Right renal cortex interstitium (tissue), 3 donors: ENCODE measurements at regions not wholly inside any gene's neighbourhood (a gene's known extent, or its start where the extent isn't known, plus 50 kb on each side); places are given as distances from the start of the nearest gene placed in this dataset.

Experiments used
- DNase-seq, 3 donors: peaks; one replicate each; pipeline ENCODE4 v3.0.0-alpha.2; 2013; ENCODE audit warnings: low read depth in 3 of 3, low spot score in 2 of 3

DNA sequence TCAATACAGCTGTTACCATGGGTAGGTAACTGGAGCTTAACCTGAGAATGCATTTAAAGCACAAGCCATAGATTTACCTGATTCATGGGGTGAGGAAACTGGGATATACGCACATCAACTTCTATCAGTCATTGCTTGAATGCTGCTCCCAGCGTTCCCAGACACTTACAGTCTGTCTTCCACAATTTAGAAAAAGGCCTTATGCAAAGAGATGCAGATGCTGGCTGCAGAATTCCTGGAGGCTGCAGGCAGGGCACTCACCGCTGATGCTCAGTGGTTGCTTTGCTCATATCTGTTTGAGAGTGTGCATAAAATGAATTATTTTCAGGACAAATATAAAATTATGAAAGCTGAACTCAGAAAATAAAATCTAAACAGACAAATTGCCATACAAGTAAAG lies 950.7 kb upstream of the PIK3C3 start:
- peak in 2 of 3 donors; percentile 2 to 6 for DNase-seq

DNA sequence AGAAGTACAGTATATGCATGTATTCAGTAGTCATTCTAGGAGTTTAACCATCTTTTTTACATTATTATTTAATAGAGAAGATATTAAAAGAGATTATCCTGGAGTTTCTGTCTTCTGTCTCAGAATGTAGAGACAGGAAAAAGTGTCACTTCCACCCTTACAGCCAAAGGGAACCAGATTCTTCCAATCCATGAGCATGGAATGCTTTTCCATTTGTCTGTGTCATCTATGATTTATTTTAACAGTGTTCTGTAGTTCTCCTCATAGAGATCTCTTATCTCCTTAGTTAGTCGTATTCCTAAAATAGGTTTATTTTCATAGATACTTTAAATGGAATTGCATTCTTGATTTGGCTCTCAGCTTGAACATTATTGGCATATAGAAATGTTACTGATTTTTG lies 959.5 kb upstream of the PIK3C3 start:
- no peak for DNase-seq

DNA sequence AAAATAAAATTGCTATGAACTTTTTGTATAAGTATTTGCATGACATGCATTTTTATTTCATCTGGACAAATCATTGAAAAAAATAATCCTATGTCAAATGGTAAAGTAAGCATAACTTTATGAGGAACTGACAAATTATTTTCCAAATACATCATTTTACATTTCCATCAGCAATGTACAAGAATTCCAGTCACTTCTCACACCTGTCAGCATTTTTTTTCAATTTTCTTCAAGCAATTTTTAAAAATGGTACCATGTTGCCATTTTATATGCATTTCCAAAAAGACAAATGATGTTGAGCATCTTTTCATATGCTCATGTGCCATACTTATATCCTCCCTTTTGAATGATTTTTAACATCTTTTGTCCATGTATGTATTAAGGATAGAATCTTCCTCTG lies 961.7 kb upstream of the PIK3C3 start:
- DNase-seq = no peak

DNA sequence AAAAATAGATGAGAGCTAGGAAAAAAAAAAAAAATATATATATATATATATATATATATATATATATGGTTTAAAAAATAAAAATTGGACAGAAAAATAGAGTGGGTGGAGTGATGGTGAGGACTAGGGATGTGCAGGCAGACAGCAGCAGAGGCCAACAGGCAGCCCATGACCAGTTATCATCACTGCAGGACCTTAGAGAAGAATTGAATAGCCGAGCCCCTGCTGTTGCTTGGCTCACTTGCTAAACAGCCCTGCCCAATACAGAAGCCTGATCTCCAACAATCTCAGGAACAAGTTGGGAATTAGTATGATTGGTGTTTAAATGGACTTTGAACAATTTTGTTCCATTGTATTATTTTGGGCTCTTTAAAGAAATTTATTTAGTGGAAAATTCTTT lies 967.5 kb upstream of the PIK3C3 start:
- no peak for DNase-seq

DNA sequence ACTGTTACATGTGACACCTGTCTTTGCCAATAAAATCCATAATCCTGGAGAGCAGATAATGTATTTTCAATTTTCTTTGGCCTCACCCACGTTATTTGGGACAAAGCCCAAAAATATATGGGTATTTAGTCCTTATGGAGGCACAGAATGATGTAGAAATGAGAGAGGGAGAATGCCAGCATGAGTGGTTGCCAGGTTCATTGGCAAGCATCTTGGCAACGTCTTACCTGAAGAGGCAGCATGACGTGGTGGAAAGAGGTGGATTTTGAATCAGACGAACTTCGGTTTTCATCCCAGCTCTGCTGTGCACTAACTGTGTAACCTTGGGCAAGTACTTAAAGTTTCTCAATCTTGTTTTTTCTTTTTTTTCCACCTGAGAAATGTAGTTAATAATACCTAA lies 969.6 kb upstream of the PIK3C3 start:
- DNase-seq = no peak

DNA sequence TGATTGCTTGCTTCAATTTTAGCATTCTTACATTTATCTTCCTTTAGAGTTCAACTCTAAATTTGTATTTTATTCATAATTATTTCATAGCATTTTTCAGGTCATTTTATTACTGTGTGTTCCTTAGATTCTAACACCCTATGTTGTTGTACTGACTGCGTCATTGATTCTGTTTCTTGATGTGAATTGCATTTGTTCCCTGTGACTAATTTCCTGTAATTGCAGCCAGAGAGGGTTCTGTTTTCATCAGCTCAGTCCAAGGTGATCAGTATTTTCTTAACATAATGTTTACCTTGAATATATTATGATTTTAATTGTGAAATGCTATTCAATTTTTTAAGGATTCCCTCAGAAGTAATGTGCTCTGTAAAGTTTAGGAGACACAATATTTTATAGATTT lies 970.2 kb upstream of the PIK3C3 start:
- DNase-seq = no peak

DNA sequence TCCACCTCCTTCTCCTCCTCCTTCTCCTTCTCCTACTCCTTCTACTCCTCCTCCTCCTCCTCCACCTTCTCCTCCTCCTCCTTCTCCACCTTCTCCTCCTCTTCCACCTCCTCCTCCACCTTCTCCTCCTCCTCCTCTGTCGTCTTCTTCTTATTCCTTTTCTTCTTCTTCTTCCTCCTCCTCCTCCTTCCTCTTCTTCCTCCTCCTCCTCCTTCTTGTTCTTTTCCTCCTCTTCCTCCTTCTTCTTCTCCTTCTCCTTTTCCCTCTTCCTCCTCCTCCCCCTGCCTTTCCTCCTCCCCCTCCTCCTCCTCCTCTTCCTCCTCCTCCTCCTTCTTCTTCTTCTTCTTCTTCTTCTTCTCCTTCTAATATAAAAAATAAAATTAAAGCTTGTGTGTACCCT lies 971.2 kb upstream of the PIK3C3 start:
- no peak for DNase-seq

DNA sequence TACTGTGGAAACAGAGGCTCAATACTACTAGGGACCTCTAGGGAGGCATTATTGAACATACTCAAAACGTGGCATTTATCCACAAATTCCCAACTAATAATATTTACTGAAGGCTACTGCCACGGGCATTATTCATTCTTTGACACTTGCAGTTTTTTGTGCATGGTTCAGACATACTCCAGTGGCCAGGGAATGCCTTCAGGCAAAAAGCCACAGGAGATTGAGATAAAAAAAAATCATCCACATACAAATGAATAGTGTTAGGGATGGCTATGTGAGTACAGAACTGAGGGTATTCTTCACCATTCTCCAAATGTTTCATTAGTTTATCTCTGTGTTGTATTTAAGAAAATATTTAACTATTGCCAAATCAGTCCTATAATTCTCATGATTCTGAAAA lies 974.9 kb upstream of the PIK3C3 start:
- DNase-seq = no peak

DNA sequence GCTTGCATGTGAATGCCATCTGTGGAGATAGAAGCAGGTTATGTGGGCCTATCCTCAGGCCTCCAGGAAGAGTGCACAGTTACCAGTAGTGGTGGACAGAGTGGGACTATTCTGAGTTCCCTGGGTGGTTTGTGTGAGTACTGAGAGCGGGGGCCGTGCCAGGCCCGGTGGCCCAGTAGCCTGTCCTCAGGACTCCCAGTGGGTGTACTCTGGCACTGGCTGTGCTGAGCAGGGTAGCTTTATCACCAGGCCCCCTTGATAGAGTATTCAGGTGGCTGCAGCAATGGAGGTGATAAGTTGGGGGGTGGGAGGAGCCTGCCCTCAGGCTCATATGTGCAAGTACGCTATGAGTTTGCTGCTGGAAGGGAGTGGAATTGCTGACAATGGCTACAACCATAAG lies 979.0 kb upstream of the PIK3C3 start:
- DNase-seq = no peak

DNA sequence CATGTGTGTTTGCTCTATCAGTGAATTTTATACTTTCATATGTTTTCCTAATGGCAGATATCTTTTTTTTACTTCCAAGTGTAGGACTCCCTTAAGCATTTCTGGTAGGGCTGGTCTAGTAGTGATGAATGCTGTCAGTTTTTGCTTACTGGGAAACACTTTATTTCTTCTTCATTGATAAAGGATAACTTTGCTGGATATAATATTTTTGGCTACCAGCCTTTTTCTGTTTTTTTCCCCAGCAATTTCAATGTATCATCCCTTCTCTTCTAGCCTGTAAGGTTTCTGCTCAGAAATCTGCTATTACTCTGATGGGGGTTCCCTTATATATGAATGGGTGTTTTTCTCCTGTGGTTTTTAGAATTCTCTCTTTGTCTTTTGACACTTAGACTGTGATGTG lies 980.6 kb upstream of the PIK3C3 start:
- no peak for DNase-seq

DNA sequence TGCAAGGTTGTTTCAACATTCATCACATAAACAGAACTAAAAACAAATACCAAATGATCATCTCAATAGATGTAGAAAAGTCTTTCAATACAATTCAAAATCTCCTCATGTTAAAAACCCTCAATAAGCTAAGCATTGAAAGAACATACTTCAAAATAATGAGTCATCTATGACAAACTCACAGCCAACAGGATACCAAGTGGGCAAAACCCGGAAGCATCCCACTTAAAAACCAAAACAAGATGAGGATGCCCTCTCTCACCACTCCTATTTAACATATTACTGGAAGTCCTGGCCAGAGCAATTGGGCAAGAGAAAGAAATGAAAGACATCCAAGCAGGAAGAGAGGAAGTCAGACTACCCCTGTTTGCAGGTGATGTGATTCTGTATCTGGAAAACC lies 992.2 kb upstream of the PIK3C3 start:
- no peak for DNase-seq

DNA sequence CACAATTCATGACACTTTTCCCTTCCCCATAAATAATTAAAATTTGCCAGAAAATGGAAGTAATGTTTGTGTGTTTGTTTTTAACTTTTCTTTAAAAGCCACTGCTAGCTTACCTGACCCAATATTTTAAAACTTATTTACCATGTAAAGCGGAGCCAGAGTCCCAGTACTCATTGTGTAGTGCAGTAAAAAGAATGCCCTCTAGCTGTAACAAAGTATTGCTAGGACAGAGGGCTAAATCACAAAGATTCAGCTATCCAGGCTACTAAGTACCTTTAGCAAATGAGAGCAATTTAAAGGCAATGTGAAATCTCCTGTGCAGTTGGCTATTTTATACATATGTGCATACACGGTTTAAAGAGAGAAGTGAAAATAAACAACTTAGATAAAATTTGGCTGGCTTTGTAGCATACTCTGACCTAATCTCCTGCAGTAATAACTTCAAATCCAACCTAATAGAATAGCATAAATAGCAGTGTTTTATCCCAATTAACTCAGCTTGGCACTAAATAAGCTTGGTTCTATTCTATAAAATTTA lies 997.4 kb upstream of the PIK3C3 start:
- no peak for DNase-seq

DNA sequence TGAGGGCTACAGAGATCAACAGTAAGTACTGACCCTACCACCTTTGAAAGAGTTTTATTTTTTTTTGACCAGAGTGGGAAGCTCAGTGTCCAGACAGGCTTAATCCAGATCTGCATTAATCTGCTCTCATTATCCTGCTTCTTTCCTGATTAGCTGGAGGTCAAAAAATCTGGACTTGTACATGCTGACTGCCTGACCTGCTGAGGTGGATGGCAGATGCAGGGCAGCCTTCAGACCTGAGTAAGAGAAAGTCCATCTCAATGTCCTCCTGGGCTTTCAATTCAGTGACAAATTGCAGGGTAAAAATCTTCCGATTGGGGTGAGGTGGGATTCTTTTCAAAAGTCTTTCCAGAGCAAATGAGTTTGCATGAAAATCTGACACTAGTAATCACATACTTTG lies 998.8 kb upstream of the PIK3C3 start:
- no peak for DNase-seq

DNA sequence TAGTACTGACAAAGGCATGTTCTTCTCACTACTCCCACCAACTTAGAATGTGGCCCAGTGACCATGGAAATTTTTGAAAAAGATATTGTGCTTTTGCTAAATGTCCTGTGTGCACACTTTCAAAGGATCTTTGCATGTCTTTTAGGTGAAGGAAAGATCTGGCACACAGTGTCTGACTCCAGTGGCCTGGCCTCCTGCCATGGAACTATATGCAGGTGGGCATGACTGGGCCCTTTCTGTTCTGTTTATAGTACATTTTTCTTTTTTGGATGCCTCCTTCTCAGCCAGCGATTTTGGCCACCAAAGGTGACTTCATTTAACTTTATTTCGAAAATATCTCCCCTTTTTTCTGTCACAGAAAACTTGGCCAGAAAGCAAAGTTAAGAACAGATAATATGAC lies 999.7 kb upstream of the PIK3C3 start:
- no peak for DNase-seq

DNA sequence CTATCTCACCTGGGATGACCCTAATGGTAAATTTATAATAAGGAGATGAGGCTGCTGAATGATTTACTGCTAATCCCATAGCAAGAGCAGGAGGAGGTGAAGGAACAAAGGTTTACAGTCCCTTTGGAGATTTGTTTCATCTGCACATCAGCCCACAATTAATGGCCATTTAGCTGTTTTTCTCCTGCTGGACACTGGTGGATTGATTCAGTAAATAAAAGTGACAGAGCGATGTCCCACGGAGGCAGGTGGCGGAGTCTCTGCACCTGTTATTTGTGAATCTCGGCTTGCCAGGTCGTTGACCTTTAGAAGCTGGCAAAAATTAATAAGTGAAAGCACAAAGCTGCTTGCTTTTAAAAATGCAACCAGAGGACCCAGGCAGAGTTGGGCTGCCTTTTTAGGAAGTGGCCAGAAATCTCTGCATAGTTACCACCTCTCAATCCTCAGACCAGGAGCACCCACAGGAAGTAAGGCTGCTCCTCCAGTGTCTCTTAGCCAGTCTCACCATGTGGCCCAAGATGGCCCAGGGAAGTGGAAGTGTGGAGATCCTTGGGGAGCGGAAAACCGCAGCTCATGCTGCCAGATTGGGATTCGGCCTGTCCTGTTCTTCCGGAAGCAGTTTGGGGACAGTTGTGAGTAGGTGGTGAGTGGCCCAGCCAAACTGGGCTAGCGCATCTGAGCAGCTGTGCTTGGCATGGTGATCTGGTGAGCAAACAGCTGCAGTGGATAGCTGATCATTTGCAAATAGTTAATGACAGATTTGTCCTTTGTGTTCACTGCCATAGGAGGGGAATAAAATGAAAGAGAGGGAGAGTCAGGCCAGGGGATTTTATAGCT lies 1005.7 kb upstream of the PIK3C3 start:
- no peak for DNase-seq

DNA sequence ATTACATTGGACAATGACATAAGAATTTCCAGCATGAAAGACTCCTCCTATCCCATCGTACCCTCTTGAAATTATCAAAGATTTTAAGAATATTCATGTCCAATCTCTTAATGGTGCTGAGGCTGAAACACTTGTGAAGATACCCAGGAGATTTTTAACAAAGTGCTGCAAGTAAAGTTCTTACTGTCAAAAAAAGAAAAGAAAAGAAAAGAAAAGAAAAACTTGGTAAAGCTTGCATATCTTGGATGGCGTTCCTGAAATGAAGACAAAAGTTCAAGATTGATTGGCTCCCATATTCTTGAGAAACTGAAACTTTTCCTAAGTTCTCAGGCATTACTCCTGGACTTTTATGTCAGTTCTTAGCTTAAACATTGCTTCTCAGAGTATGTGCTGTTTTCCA lies 1010.5 kb upstream of the PIK3C3 start:
- DNase-seq = no peak

DNA sequence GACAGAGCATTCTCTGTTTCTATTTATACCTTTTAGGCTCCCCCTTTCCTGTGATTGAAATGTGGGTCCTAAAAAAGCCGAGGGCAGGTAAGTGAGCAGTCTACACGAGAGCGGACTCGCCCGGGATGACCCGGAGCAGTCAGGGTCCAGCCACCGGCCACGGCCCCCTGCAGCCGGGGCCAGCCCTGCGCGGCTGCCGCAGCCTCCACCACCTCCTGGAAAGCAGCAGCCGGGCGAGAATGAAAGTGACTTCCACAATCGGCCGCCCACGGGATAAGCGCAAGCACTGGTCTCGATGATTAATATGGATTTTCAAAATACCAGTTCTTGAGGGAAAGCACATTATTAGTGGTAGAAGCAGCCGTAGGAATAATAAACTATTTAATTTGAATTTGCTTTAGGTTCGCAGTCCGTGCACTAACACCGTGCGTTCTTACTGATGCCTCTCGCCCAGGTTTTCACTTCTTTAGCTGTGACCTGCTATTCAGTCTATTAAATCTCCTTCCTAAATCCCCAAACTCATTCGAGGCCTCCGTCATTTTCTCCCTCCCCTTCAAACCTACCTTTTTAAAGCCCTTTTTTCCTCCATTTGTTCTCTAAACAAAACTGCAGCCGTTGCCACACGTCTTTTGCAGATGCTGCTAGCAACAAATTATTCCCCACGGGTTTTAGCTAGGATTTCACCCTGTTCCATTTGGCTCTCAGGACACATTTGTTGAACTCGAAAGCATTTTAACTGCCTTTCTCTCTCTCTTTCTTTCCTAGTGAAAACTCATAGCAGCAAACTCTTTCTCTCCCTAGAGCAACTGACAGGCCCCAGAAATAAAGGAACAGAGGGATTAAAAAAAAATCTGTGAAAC lies 1015.1 kb upstream of the PIK3C3 start:
- DNase-seq = no peak

DNA sequence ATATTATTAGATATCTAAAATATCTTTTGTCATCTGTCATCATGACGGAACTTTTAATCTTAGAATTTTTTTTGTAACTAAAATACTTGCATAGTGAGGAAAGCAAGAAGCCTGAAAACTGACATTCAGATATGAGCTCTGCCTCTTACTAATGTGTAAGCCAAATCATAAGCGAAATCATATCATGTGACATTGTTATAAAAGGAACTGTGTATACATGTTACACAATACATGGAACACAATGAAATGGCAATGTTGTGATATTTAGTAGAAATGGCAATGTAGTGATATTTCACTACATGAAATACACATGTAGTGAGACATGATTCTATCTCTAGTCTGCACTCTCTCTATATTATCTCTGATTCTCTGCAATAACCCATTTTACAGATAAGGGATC lies 1016.4 kb upstream of the PIK3C3 start:
- no peak for DNase-seq

DNA sequence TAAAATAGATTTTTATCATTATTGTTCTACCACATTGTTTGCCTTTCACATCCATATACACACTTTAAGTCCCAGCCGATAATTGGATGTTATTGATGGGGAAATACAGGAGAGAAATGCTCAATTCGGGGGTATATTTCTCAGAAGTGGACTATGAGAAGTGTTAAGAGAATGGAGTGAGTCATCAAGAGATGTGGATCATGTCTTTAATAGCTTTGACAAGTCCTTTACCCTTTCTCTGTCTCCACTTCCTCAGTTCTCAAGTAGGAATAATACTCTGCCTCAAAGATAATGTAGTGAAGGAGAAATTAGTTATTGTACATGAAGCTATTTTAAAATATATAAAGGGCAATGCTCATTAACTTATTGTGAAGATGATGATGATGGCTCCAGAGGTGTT lies 1017.6 kb upstream of the PIK3C3 start:
- DNase-seq = no peak

DNA sequence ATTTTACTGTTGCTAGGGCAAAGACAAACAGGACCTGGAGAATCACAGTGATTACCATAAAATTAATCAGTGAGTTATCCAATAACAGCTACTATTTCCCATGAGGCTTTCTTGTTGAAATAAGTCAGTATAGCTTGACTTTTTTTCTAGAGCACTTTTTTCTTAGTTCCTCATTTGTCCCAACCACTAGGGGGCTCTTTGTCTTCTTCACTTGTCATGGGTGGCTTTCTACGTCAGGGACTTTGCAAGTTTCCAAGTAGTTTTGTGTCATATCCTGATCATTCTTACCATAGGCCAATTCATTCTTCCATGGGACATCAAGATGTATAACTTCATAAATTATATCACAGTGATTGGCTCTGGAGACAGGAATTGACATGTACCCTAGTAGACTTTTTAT lies 1019.6 kb upstream of the PIK3C3 start:
- no peak for DNase-seq

DNA sequence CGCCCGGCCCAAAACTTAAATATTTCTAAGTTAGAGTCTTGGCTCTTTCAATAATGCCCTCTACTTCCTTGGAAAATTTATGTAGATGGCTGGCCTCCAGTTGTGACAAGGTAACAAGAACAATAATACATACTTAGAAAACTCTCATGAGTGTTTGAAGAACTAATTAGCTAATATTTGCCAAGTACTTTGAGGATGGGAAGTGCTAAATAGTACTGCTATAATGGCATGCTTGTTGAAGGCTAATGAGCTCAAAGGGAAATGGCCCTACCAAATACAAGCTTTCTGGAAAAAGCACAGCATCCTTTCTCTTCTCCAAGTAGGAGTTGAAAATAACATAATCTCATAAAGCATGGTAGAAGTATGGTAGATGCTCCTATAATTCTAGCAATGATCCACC lies 1022.2 kb upstream of the PIK3C3 start:
- no peak for DNase-seq
